Keratinocyte (primary cell): ENCODE measurements at regions not wholly inside any gene's neighbourhood (a gene's known extent, or its start where the extent isn't known, plus 50 kb on each side); places are given as distances from the start of the nearest gene placed in this dataset.

Experiments
- DNase-seq: peaks from one replicate; pipeline ENCODE4 v3.0.0-alpha.2; 2011; ENCODE audit warnings: low read depth, missing footprints, low spot score
- FAIRE-seq: peaks from 2 replicates; lab custom pipeline; 2011; peaks lifted over from hg19 to GRCh38; lab: Jason Lieb, UNC
- H2AFZ ChIP-seq: 2 replicates; pipeline ENCODE4 v1.6.0; 2012; ENCODE audit warnings: low read length, control low read depth, inconsistent platforms; ENCODE audit not compliant: control insufficient read depth
- H3K27ac ChIP-seq: 2 replicates; pipeline ENCODE4 v1.5.1; 2011; ENCODE audit warnings: low read length; ENCODE audit not compliant: control insufficient read depth, insufficient read depth
- H3K27me3 ChIP-seq: 3 replicates; pipeline ENCODE4 v1.6.0; 2011; ENCODE audit warnings: low read length; ENCODE audit not compliant: control insufficient read depth, insufficient read depth; ENCODE audit errors: extremely low read depth
- H3K36me3 ChIP-seq, 2 experiments: 2 replicates in 1 of 2; 3 replicates in 1 of 2; pipeline ENCODE4 v1.5.1; 2011; ENCODE audit warnings: low read length in 2 of 2, mild to moderate bottlenecking in 1 of 2; ENCODE audit not compliant: control insufficient read depth in 2 of 2, insufficient read depth in 2 of 2; ENCODE audit errors: extremely low read depth in 1 of 2
- H3K4me1 ChIP-seq: 3 replicates; pipeline ENCODE4 v1.5.1; 2011; ENCODE audit warnings: low read length; ENCODE audit not compliant: control insufficient read depth, insufficient read depth; ENCODE audit errors: extremely low read depth
- H3K4me2 ChIP-seq: 3 replicates; pipeline ENCODE4 v1.6.0; 2011; ENCODE audit warnings: low read depth, low read length; ENCODE audit not compliant: control insufficient read depth, insufficient read depth; ENCODE audit errors: extremely low read depth
- H3K4me3 ChIP-seq, 3 experiments: fragments of 200-600 bp in 1 of 3; sonication (generic) in 1 of 3; 2 replicates in 2 of 3; 3 replicates in 1 of 3; pipeline ENCODE4 v1.5.1; 2011 to 2016; ENCODE audit warnings: low read length in 3 of 3, mild to moderate bottlenecking in 3 of 3, control low read depth in 2 of 3, inconsistent platforms in 1 of 3, low read depth in 1 of 3, mixed read lengths in 1 of 3, mixed run types in 1 of 3, moderate library complexity in 1 of 3; ENCODE audit not compliant: control insufficient read depth in 2 of 3, insufficient read depth in 2 of 3; ENCODE audit errors: extremely low read depth in 1 of 3
- H3K79me2 ChIP-seq: 2 replicates; pipeline ENCODE4 v1.6.0; 2012; ENCODE audit warnings: low read length; ENCODE audit not compliant: control insufficient read depth, insufficient read depth
- H3K9ac ChIP-seq: 3 replicates; pipeline ENCODE4 v1.6.0; 2011; ENCODE audit warnings: low read length; ENCODE audit not compliant: control insufficient read depth, insufficient read depth; ENCODE audit errors: extremely low read depth
- H3K9me1 ChIP-seq: 3 replicates; pipeline ENCODE4 v1.6.0; 2011; ENCODE audit warnings: low read length; ENCODE audit not compliant: control insufficient read depth, insufficient read depth; ENCODE audit errors: extremely low read depth
- H3K9me3 ChIP-seq: 2 replicates; pipeline ENCODE4 v1.5.1; 2012; ENCODE audit warnings: low read depth, low read length; ENCODE audit not compliant: control insufficient read depth
- H4K20me1 ChIP-seq: 3 replicates; pipeline ENCODE4 v1.6.0; 2011; ENCODE audit warnings: low read length; ENCODE audit not compliant: control insufficient read depth, insufficient read depth; ENCODE audit errors: extremely low read depth
- CTCF ChIP-seq, 3 experiments: IDR thresholded peaks in 1 of 3; conservative IDR thresholded peaks in 1 of 3; optimal IDR thresholded peaks in 1 of 3; 2 replicates in 2 of 3; 3 replicates in 1 of 3; pipeline versions ENCODE3 to v1.5.1; 2011; ENCODE audit warnings: low read length in 3 of 3, mild to moderate bottlenecking in 3 of 3, moderate library complexity in 2 of 3, control low read depth in 1 of 3, inconsistent platforms in 1 of 3; ENCODE audit not compliant: insufficient read depth in 2 of 3; ENCODE audit errors: extremely low read depth in 1 of 3
- EZH2 ChIP-seq: IDR thresholded peaks from one replicate; pipeline ENCODE4 v1.6.1; 2012; ENCODE audit warnings: inconsistent platforms, mild to moderate bottlenecking, low read length, moderate library complexity
- dilution Hi-C: fragments of 300-500 bp; cut with MboI; formaldehyde crosslinking; loops from one replicate; pipeline ENCODE4 v1.7.0; 2020; ENCODE audit warnings: low sequenced_read_pairs; ENCODE audit not compliant: extremely low pct_ligation_motif_present

- TF ChIP-seq EZH2 = no peak
- no peak for TF ChIP-seq CTCF (optimal IDR thresholded peaks at IDR 0.05 in 1 of 3, IDR thresholded peaks at IDR 0.05 in 1 of 3, conservative IDR thresholded peaks at IDR 0.05 in 1 of 3; ENCODE audit: extremely low read depth in 1 of 3, insufficient read depth in 2 of 3, low read length in 3 of 3)
- no peak overlapping the region for H3K4me3 ChIP-seq
- FAIRE-seq = no peak
Measured at GRCh38 chrX:22650691-22651090, 349.1 kb upstream of the DDX53 start.

GRCh38 chrX:22652596-22652995, 347.2 kb upstream of the DDX53 start:
- DNase-seq (no peak), FAIRE-seq (no peak)
- no peak overlapping the region for H2AFZ ChIP-seq
- no peaks in the 10 kb centered on the region for H3K9me3 ChIP-seq
- TF ChIP-seq CTCF (optimal IDR thresholded peaks at IDR 0.05 in 1 of 3, IDR thresholded peaks at IDR 0.05 in 1 of 3, conservative IDR thresholded peaks at IDR 0.05 in 1 of 3; ENCODE audit: extremely low read depth in 1 of 3, insufficient read depth in 2 of 3, low read length in 3 of 3) (no peak), EZH2 (no peak)
- dilution Hi-C loops = no loop called here
- no peaks in the 10 kb centered on the region for H3K9me1 ChIP-seq
- H3K36me3 ChIP-seq = no peaks in the 10 kb centered on the region
- no peaks in the 10 kb centered on the region for H3K4me1 ChIP-seq
- no peaks in the 10 kb centered on the region for H3K79me2 ChIP-seq
- H3K27me3 ChIP-seq = no peaks in the 10 kb centered on the region
- H3K4me3 ChIP-seq = no peak overlapping the region
- H3K27ac ChIP-seq = no peak overlapping the region
- H4K20me1 ChIP-seq = no peaks in the 10 kb centered on the region
- H3K4me2 ChIP-seq = no peak overlapping the region
- H3K9ac ChIP-seq = no peak overlapping the region

More at GRCh38 chrX:22650691-22651090, 349.1 kb upstream of the DDX53 start:
- Histone ChIP-seq H4K20me1 (no peaks in the 10 kb centered on the region), H3K27me3 (no peaks in the 10 kb centered on the region), H3K4me2 (no peak overlapping the region), H3K79me2 (no peaks in the 10 kb centered on the region), H3K9me1 (no peaks in the 10 kb centered on the region), H3K9ac (no peak overlapping the region), H3K36me3 (no peaks in the 10 kb centered on the region), H3K9me3 (no peaks in the 10 kb centered on the region), H2AFZ (no peak overlapping the region), H3K4me1 (no peaks in the 10 kb centered on the region), H3K27ac (no peak overlapping the region)
- no peak for DNase-seq
- dilution Hi-C loops = no loop called here
